SK-N-SH treated with all-trans-retinoic acid at 6 μM for 48 hours (cell line): ENCODE measurements at regions not wholly inside any gene's neighbourhood (a gene's known extent, or its start where the extent isn't known, plus 50 kb on each side); places are given as distances from the start of the nearest gene placed in this dataset.

Experiments used
- ATAC-seq: fragments of 200-7000 bp; cut with Tn5 transposase; 3 replicates; pipeline ENCODE4 v1.9.1; 2020; ENCODE audit warnings: mild to moderate bottlenecking, moderate library complexity
- ARNTL ChIP-seq: fragments of 450-650 bp; formaldehyde crosslinking; IDR thresholded peaks from 2 replicates; pipeline ENCODE4 v1.5.0; 2020; ENCODE audit warnings: low read depth, mild to moderate bottlenecking, moderate library complexity, borderline replicate concordance
- BACH2 ChIP-seq: fragments of 250-450 bp; sonication (Bioruptor Pico); IDR thresholded peaks from 2 replicates; pipeline ENCODE4 v1.9.0; 2021; ENCODE audit warnings: mild to moderate bottlenecking, borderline replicate concordance
- CREB5 ChIP-seq: fragments of 250-450 bp; sonication (Bioruptor Pico); IDR thresholded peaks from 2 replicates; pipeline ENCODE4 v1.5.1; 2020; ENCODE audit warnings: low read depth, mild to moderate bottlenecking, moderate library complexity
- CSDC2 ChIP-seq: fragments of 250-450 bp; sonication (Bioruptor Pico); IDR thresholded peaks from 2 replicates; pipeline ENCODE4 v1.5.0; 2020; ENCODE audit warnings: mild to moderate bottlenecking, moderate library complexity
- CSRNP3 ChIP-seq: fragments of 250-450 bp; sonication (Bioruptor Pico); IDR thresholded peaks from 2 replicates; pipeline ENCODE4 v1.5.1; 2021; ENCODE audit warnings: mild to moderate bottlenecking, moderate library complexity
- ESRRG ChIP-seq: fragments of 250-450 bp; sonication (Bioruptor Pico); IDR thresholded peaks from 2 replicates; pipeline ENCODE4 v1.6.1; 2021; ENCODE audit warnings: mild to moderate bottlenecking
- GLIS3 ChIP-seq: fragments of 250-450 bp; sonication (Bioruptor Pico); IDR thresholded peaks from 2 replicates; pipeline ENCODE4 v1.5.0; 2020; ENCODE audit warnings: mild to moderate bottlenecking, moderate library complexity
- ISL1 ChIP-seq: fragments of 250-450 bp; sonication (Bioruptor Pico); IDR thresholded peaks from 2 replicates; pipeline ENCODE4 v2.1.2; 2022; ENCODE audit warnings: mild to moderate bottlenecking, moderate library complexity
- PATZ1 ChIP-seq: fragments of 250-450 bp; sonication (Bioruptor Pico); IDR thresholded peaks from 2 replicates; pipeline ENCODE4 v1.8.0; 2020; ENCODE audit warnings: mild to moderate bottlenecking, moderate library complexity, borderline replicate concordance
- POU6F1 ChIP-seq: fragments of 250-450 bp; sonication (Bioruptor Pico); IDR thresholded peaks from 2 replicates; pipeline ENCODE4 v1.8.0; 2021; ENCODE audit warnings: low read depth, mild to moderate bottlenecking, moderate library complexity, borderline replicate concordance
- RARB ChIP-seq: fragments of 250-450 bp; sonication (Bioruptor Pico); IDR thresholded peaks from 2 replicates; pipeline ENCODE4 v1.8.0; 2021; ENCODE audit warnings: mild to moderate bottlenecking, moderate library complexity
- SNAI2 ChIP-seq: fragments of 250-450 bp; sonication (Bioruptor Pico); IDR thresholded peaks from 2 replicates; pipeline ENCODE4 v1.5.0; 2020; ENCODE audit warnings: mild to moderate bottlenecking, moderate library complexity
- TCF4 ChIP-seq: fragments of 250-450 bp; sonication (Bioruptor Pico); IDR thresholded peaks from 2 replicates; pipeline ENCODE4 v1.8.0; 2021; ENCODE audit warnings: mild to moderate bottlenecking, moderate library complexity, borderline replicate concordance
- TOX ChIP-seq: fragments of 250-450 bp; sonication (Bioruptor Pico); IDR thresholded peaks from 2 replicates; pipeline ENCODE4 v1.8.0; 2021; ENCODE audit warnings: mild to moderate bottlenecking, moderate library complexity, borderline replicate concordance
- TSHZ2 ChIP-seq: fragments of 250-450 bp; sonication (Bioruptor Pico); IDR thresholded peaks from 2 replicates; pipeline ENCODE4 v1.5.0; 2020; ENCODE audit warnings: mild to moderate bottlenecking, moderate library complexity
- ZC3H10 ChIP-seq: fragments of 250-450 bp; sonication (Bioruptor Pico); IDR thresholded peaks from 2 replicates; pipeline ENCODE4 v1.5.1; 2021; ENCODE audit warnings: mild to moderate bottlenecking, moderate library complexity
- ZFP3 ChIP-seq: fragments of 250-450 bp; sonication (Bioruptor Pico); IDR thresholded peaks from 2 replicates; pipeline ENCODE4 v1.5.0; 2020; ENCODE audit warnings: mild to moderate bottlenecking, moderate library complexity
- ZFP30 ChIP-seq: fragments of 450-650 bp; formaldehyde crosslinking; IDR thresholded peaks from 2 replicates; pipeline ENCODE4 v1.5.0; 2022; ENCODE audit warnings: mild to moderate bottlenecking, moderate library complexity
- ZNF565 ChIP-seq: fragments of 450-650 bp; formaldehyde crosslinking; conservative IDR thresholded peaks from 2 replicates; pipeline ENCODE4 v1.5.0; 2020; ENCODE audit warnings: low read depth, mild to moderate bottlenecking, moderate library complexity
- ZNF70 ChIP-seq: fragments of 450-650 bp; formaldehyde crosslinking; IDR thresholded peaks from 2 replicates; pipeline ENCODE4 v1.5.0; 2020; ENCODE audit warnings: mild to moderate bottlenecking, moderate library complexity
- ZNF8 ChIP-seq: fragments of 450-650 bp; formaldehyde crosslinking; IDR thresholded peaks from 2 replicates; pipeline ENCODE4 v1.5.0; 2020; ENCODE audit warnings: mild to moderate bottlenecking, moderate library complexity

GRCh38 chr20:6616421-6616820 is 151.1 kb upstream of the BMP2 start:
- TF ChIP-seq SNAI2 (CRISPR knock-in tag) (no peak), CSDC2 (CRISPR knock-in tag) (no peak), ISL1 (CRISPR knock-in tag) (no peak), GLIS3 (CRISPR knock-in tag) (no peak), ZNF8 (CRISPR knock-in tag) (no peak), TCF4 (CRISPR knock-in tag) (no peak), BACH2 (no peak), CREB5 (CRISPR knock-in tag) (no peak), ZNF70 (no peak), TSHZ2 (no peak), ARNTL (CRISPR knock-in tag) (no peak), PATZ1 (CRISPR knock-in tag) (no peak), ZC3H10 (CRISPR knock-in tag) (no peak), ESRRG (CRISPR knock-in tag) (no peak), ZFP3 (no peak)
- ATAC-seq: no peak

GRCh38 chr20:6614836-6615235 is 152.7 kb upstream of the BMP2 start:
- ATAC-seq: no peak
- TF ChIP-seq TSHZ2 (no peak), ISL1 (CRISPR knock-in tag) (no peak), BACH2 (no peak), CSDC2 (CRISPR knock-in tag) (no peak), ZNF8 (CRISPR knock-in tag) (no peak), TCF4 (CRISPR knock-in tag) (no peak), CSRNP3 (CRISPR knock-in tag) (no peak), PATZ1 (CRISPR knock-in tag) (no peak), TOX (CRISPR knock-in tag) (no peak), ZC3H10 (CRISPR knock-in tag) (no peak), ESRRG (CRISPR knock-in tag) (no peak), CREB5 (CRISPR knock-in tag) (no peak), ZFP30 (CRISPR knock-in tag) (no peak), SNAI2 (CRISPR knock-in tag) (no peak), ZNF565 (CRISPR knock-in tag) (no peak), ZFP3 (no peak), RARB (CRISPR knock-in tag) (no peak), ARNTL (CRISPR knock-in tag) (no peak), POU6F1 (CRISPR knock-in tag) (no peak)
